ENCODE measurements at regions not wholly inside any gene's neighbourhood (a gene's known extent, or its start where the extent isn't known, plus 50 kb on each side); places are given as distances from the start of the nearest gene placed in this dataset.

- Histone ChIP-seq H3K9me2 (replicated peaks; ENCODE audit: low read depth, low read length) (no peaks in the 10 kb centered on the region), H2AFZ (ENCODE audit: low read length) (no peak overlapping the region), H3K4me3 (ENCODE audit: low read length, poor library complexity, severe bottlenecking) (no peak overlapping the region), H3K27me3 (ENCODE audit: insufficient read depth, low read length, poor library complexity, severe bottlenecking) (no peaks in the 10 kb centered on the region), H4K20me1 (ENCODE audit: insufficient read depth, low read length, poor library complexity, severe bottlenecking) (no peaks in the 10 kb centered on the region), H3K36me3 (ENCODE audit: insufficient read depth, low read length) (no peaks in the 10 kb centered on the region), H3K4me1 (ENCODE audit: insufficient read depth, low read length, poor library complexity, severe bottlenecking) (no peaks in the 10 kb centered on the region), H3F3A (ENCODE audit: low read depth) (no peaks in the 10 kb centered on the region), H3K9me3 (ENCODE audit: insufficient read depth, low read depth, low read length) (no peaks in the 10 kb centered on the region), H3K9ac (ENCODE audit: low read depth, low read length, poor library complexity, severe bottlenecking) (no peak overlapping the region), H3K4me2 (ENCODE audit: low read depth, low read length, poor library complexity, severe bottlenecking) (no peak overlapping the region), H3K79me2 (ENCODE audit: insufficient read depth, low read length) (no peaks in the 10 kb centered on the region)
- TF ChIP-seq CTCF (conservative IDR thresholded peaks at IDR 0.05; ENCODE audit: low read length) (no peak), EZH2phosphoT487 (IDR thresholded peaks at IDR 0.05; ENCODE audit: borderline replicate concordance) (no peak)
Observed at GRCh38 chr10:33459602-33460001, 125.1 kb upstream of the NRP1 start.

GRCh38 chr10:33455029-33455428 is 120.6 kb upstream of the NRP1 start:
- H3F3A ChIP-seq (ENCODE audit: low read depth) = no peaks in the 10 kb centered on the region
- H3K4me1 ChIP-seq (ENCODE audit: insufficient read depth, low read length, poor library complexity, severe bottlenecking) = no peaks in the 10 kb centered on the region
- H3K79me2 ChIP-seq (ENCODE audit: insufficient read depth, low read length) = no peaks in the 10 kb centered on the region
- no peaks in the 10 kb centered on the region for H3K9me3 ChIP-seq (ENCODE audit: insufficient read depth, low read depth, low read length)
- H3K4me2 ChIP-seq (ENCODE audit: low read depth, low read length, poor library complexity, severe bottlenecking) = no peak overlapping the region
- no peaks in the 10 kb centered on the region for H3K9me2 ChIP-seq (replicated peaks; ENCODE audit: low read depth, low read length)
- H4K20me1 ChIP-seq (ENCODE audit: insufficient read depth, low read length, poor library complexity, severe bottlenecking) = no peaks in the 10 kb centered on the region
- H3K36me3 ChIP-seq (ENCODE audit: insufficient read depth, low read length) = no peaks in the 10 kb centered on the region
- TF ChIP-seq EZH2phosphoT487 (IDR thresholded peaks at IDR 0.05; ENCODE audit: borderline replicate concordance) = no peak
- no peak for TF ChIP-seq CTCF (conservative IDR thresholded peaks at IDR 0.05; ENCODE audit: low read length)
- no peak overlapping the region for H3K9ac ChIP-seq (ENCODE audit: low read depth, low read length, poor library complexity, severe bottlenecking)
- H3K4me3 ChIP-seq (ENCODE audit: low read length, poor library complexity, severe bottlenecking) = no peak overlapping the region
- H2AFZ ChIP-seq (ENCODE audit: low read length) = no peak overlapping the region
- H3K27me3 ChIP-seq (ENCODE audit: insufficient read depth, low read length, poor library complexity, severe bottlenecking) = no peaks in the 10 kb centered on the region

GRCh38 chr10:33454554-33454953 is 120.1 kb upstream of the NRP1 start:
- H2AFZ ChIP-seq (ENCODE audit: low read length) = no peak overlapping the region
- no peak overlapping the region for H3K4me3 ChIP-seq (ENCODE audit: low read length, poor library complexity, severe bottlenecking)
- no peaks in the 10 kb centered on the region for H3K4me1 ChIP-seq (ENCODE audit: insufficient read depth, low read length, poor library complexity, severe bottlenecking)
- H3K9me2 ChIP-seq (replicated peaks; ENCODE audit: low read depth, low read length) = no peaks in the 10 kb centered on the region
- no peak overlapping the region for H3K4me2 ChIP-seq (ENCODE audit: low read depth, low read length, poor library complexity, severe bottlenecking)
- no peaks in the 10 kb centered on the region for H3K79me2 ChIP-seq (ENCODE audit: insufficient read depth, low read length)
- no peak overlapping the region for H3K9ac ChIP-seq (ENCODE audit: low read depth, low read length, poor library complexity, severe bottlenecking)
- no peaks in the 10 kb centered on the region for H3K27me3 ChIP-seq (ENCODE audit: insufficient read depth, low read length, poor library complexity, severe bottlenecking)
- no peaks in the 10 kb centered on the region for H3K36me3 ChIP-seq (ENCODE audit: insufficient read depth, low read length)
- no peaks in the 10 kb centered on the region for H4K20me1 ChIP-seq (ENCODE audit: insufficient read depth, low read length, poor library complexity, severe bottlenecking)
- no peaks in the 10 kb centered on the region for H3F3A ChIP-seq (ENCODE audit: low read depth)
- H3K9me3 ChIP-seq (ENCODE audit: insufficient read depth, low read depth, low read length) = no peaks in the 10 kb centered on the region
- no peak for TF ChIP-seq EZH2phosphoT487 (IDR thresholded peaks at IDR 0.05; ENCODE audit: borderline replicate concordance)
- no peak for TF ChIP-seq CTCF (conservative IDR thresholded peaks at IDR 0.05; ENCODE audit: low read length)
